AG09319 (cell line): ENCODE measurements at regions not wholly inside any gene's neighbourhood (a gene's known extent, or its start where the extent isn't known, plus 50 kb on each side); places are given as distances from the start of the nearest gene placed in this dataset.

Source experiments
- DNase-seq: peaks from one replicate; pipeline ENCODE4 v3.0.0-alpha.2; 2010; ENCODE audit warnings: low read depth; ENCODE audit errors: extremely low read depth
- CTCF ChIP-seq: IDR thresholded peaks from 2 replicates; pipeline ENCODE4 v1.5.1; 2011; ENCODE audit warnings: low read depth, mild to moderate bottlenecking, inconsistent platforms, low read length, moderate library complexity

- no peak for TF ChIP-seq CTCF
- no peak for DNase-seq
Measured at GRCh38 chr3:178482981-178483380, 53.3 kb upstream of the KCNMB2 start.

GRCh38 chr3:178483704-178484103 is 52.5 kb upstream of the KCNMB2 start:
- no peak for TF ChIP-seq CTCF
- no peak for DNase-seq

- no peak for TF ChIP-seq CTCF
- DNase-seq, result peak; percentile 31
Measured at GRCh38 chr3:178485756-178486155, 50.5 kb upstream of the KCNMB2 start.
